HepG2 (cell line): ENCODE measurements at regions not wholly inside any gene's neighbourhood (a gene's known extent, or its start where the extent isn't known, plus 50 kb on each side); places are given as distances from the start of the nearest gene placed in this dataset.

Experiments
- ATAC-seq: fragments of 200-7000 bp; cut with Tn5 transposase; 3 replicates; pipeline ENCODE4 v1.9.1; 2020; ENCODE audit warnings: mild to moderate bottlenecking, moderate library complexity
- BruUV-seq: library from RNA; stranded (reverse); fragments of 400-500 nt; replicated peaks from 2 replicates; lab custom pipeline; 2021; lab: Mats Ljungman, UMichigan
- CTCF ChIA-PET: fragments of 300-600 bp; formaldehyde crosslinking; extraction: SDS; loops from one replicate; lab custom pipeline; 2021; ENCODE audit warnings: low total read pairs, inconsistent platforms, low intra/inter-chr PET ratio; lab: Yijun Ruan, JAX
- POLR2A ChIA-PET: fragments of 350-600 bp; sonication (Branson Sonifier 250); formaldehyde crosslinking; loops from one replicate; lab custom pipeline; 2020; ENCODE audit warnings: antibody characterized with exemption, inconsistent platforms; lab: Yijun Ruan, JAX
- DNase-seq: peaks from one replicate; pipeline ENCODE4 v3.0.0-alpha.2; 2015; ENCODE audit warnings: low spot score
- FAIRE-seq: peaks from 3 replicates; lab custom pipeline; 2011; peaks lifted over from hg19 to GRCh38; lab: Jason Lieb, UNC
- H2AFZ ChIP-seq: one replicate; pipeline ENCODE4 v1.6.1; 2011; ENCODE audit warnings: low read length, inconsistent platforms
- H3K27ac ChIP-seq: fragments of 300-600 bp; 3 replicates; pipeline ENCODE4 v1.8.0; 2011; ENCODE audit warnings: mixed run types, mild to moderate bottlenecking, mixed read lengths, low read length, inconsistent platforms; ENCODE audit not compliant: insufficient read depth; ENCODE audit errors: extremely low read length
- H3K27me3 ChIP-seq, 2 experiments: fragments of 200-600 bp in 1 of 2; 2 replicates in 1 of 2; 3 replicates in 1 of 2; pipeline versions ENCODE4 v1.6.0 to v1.8.0; 2011; ENCODE audit warnings: low read length in 2 of 2, mild to moderate bottlenecking in 2 of 2, moderate library complexity in 2 of 2, inconsistent platforms in 1 of 2; ENCODE audit not compliant: insufficient read depth in 2 of 2, control insufficient read depth in 1 of 2
- H3K36me3 ChIP-seq, 2 experiments: fragments of 200-600 bp in 1 of 2; replicated peaks in 1 of 2; 2 replicates in 1 of 2; 3 replicates in 1 of 2; pipeline versions ENCODE4 v1.5.1 to v1.8.0; 2011; ENCODE audit warnings: low read length in 2 of 2, inconsistent platforms in 1 of 2; ENCODE audit not compliant: insufficient read depth in 2 of 2, control insufficient read depth in 1 of 2
- H3K4me1 ChIP-seq: 2 replicates; pipeline ENCODE4 v1.5.1; 2012; ENCODE audit warnings: low read length, inconsistent platforms; ENCODE audit not compliant: insufficient read depth
- H3K4me2 ChIP-seq: 2 replicates; pipeline ENCODE4 v1.6.0; 2011; ENCODE audit warnings: low read depth, low read length, inconsistent platforms
- H3K4me3 ChIP-seq, 3 experiments: fragments of 200-600 bp in 1 of 3; sonication (generic), shearing (Covaris generic) in 1 of 3; replicated peaks in 1 of 3; 2 replicates each; pipeline ENCODE4 v1.5.1; 2011 to 2016; ENCODE audit warnings: low read length in 3 of 3, inconsistent platforms in 2 of 3, low read depth in 2 of 3, mild to moderate bottlenecking in 2 of 3, control low read depth in 1 of 3, mixed read lengths in 1 of 3; ENCODE audit not compliant: insufficient read depth in 1 of 3
- H3K79me2 ChIP-seq: one replicate; pipeline ENCODE4 v1.6.1; 2011; ENCODE audit warnings: low read length, inconsistent platforms; ENCODE audit not compliant: insufficient read depth
- H3K9ac ChIP-seq: 2 replicates; pipeline ENCODE4 v1.6.0; 2011; ENCODE audit warnings: mild to moderate bottlenecking, low read depth, low read length, inconsistent platforms; ENCODE audit not compliant: insufficient read depth
- H3K9me3 ChIP-seq: 2 replicates; pipeline ENCODE4 v1.5.1; 2012; ENCODE audit warnings: mild to moderate bottlenecking, low read length
- H4K20me1 ChIP-seq: 2 replicates; pipeline ENCODE4 v1.6.0; 2011; ENCODE audit warnings: inconsistent platforms, mild to moderate bottlenecking, low read length, moderate library complexity; ENCODE audit not compliant: insufficient read depth
- ZFP90 ChIP-seq: sonication (generic); formaldehyde crosslinking; IDR thresholded peaks from 2 replicates; pipeline ENCODE4 v1.8.0; 2022; ENCODE audit warnings: missing genetic modification reagents, mild to moderate bottlenecking, inconsistent platforms, borderline replicate concordance
- ZNF496 ChIP-seq: sonication (generic); formaldehyde crosslinking; IDR thresholded peaks from 2 replicates; pipeline ENCODE4 v1.8.1; 2023; ENCODE audit warnings: mild to moderate bottlenecking, moderate library complexity, missing genetic modification reagents; ENCODE audit not compliant: insufficient replicate concordance
- WGBS: methylation state at CpG from one replicate; pipeline ENCODE4 v1.1.6; 2017; ENCODE audit warnings: low lambda C conversion rate; 5-methylcytosine and 5-hydroxymethylcytosine counted together
- in situ Hi-C: cut with HindIII; loops from 2 replicates; pipeline ENCODE4 v1.10.0; 2017; ENCODE audit warnings: low pct_unique_long_range_greater_than_20kb; ENCODE audit not compliant: extremely low pct_ligation_motif_present
- intact Hi-C: fragments of 100-400 bp; cut with micrococcal nuclease; formaldehyde crosslinking; loops from one replicate; pipeline ENCODE4 v1.10.0; 2022; ENCODE audit not compliant: unreplicated experiment
- TF ChIP-seq, protein P1 (sequence below): sonication (generic); formaldehyde crosslinking; IDR thresholded peaks from 2 replicates; pipeline ENCODE4 v1.4.0; 2020; ENCODE audit warnings: mild to moderate bottlenecking, missing genetic modification reagents

DNA sequence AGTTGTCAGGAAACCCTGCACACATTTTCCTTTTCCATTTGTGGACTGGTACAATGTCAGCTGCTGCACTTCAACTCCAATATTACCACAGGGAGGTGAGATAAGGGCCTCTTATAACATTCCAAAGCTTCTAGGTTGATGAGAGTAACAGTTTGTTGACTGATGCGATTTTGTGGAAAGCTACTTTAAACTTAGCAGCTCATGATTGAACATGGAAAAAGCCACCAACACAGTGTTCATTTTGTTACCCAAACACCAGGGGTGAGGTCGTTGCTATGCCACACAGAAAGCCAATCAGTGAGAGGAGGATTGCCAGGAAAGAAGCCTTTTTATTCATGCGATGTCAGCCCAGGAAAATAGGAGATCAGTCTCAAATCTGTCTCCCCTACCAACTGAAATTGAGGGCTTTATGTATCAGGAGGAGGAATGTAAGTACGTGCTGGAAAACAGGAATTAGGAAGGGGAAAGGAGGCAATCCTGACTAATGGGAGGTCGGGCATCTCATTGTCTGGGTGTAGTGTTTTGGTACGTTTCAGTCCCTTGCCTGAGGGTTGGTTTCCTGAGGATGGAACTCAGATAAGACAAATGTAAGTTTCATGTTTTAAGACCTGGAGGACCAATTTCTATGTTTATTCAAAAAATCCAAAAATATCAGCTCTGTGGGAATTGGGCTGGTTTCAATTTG is 92.7 kb upstream of the PLEKHA5 start:
- 36% methylated on average over 6 of the region's 6 CpGs for WGBS
- DNase-seq (no peak), ATAC-seq (no peak), FAIRE-seq (no peak)
- peaks cover 16% of the 10 kb centered on the region; the same call in 1 of the 2 replicates for H3K9me3 ChIP-seq
- ChIA-PET POLR2A (no interaction called here), CTCF (no interaction called here)
- H3K4me3 ChIP-seq: no peak overlapping the region
- no peak overlapping the region for H3K27ac ChIP-seq
- H2AFZ ChIP-seq: no peak overlapping the region
- BruUV-seq: no TSS peak
- no peaks in the 10 kb centered on the region for H4K20me1 ChIP-seq
- H3K9ac ChIP-seq: no peak overlapping the region
- H3K27me3 ChIP-seq: no peaks in the 10 kb centered on the region; a peak in 1 of 5 replicates
- H3K79me2 ChIP-seq: no peaks in the 10 kb centered on the region
- in situ Hi-C loops (no loop called here), intact Hi-C loops (no loop called here)
- no peak overlapping the region for H3K4me2 ChIP-seq
- no peak for TF ChIP-seq ZFP90 (CRISPR knock-in tag)
- TF ChIP-seq ZNF496: no peak
- TF ChIP-seq, protein P1, sequence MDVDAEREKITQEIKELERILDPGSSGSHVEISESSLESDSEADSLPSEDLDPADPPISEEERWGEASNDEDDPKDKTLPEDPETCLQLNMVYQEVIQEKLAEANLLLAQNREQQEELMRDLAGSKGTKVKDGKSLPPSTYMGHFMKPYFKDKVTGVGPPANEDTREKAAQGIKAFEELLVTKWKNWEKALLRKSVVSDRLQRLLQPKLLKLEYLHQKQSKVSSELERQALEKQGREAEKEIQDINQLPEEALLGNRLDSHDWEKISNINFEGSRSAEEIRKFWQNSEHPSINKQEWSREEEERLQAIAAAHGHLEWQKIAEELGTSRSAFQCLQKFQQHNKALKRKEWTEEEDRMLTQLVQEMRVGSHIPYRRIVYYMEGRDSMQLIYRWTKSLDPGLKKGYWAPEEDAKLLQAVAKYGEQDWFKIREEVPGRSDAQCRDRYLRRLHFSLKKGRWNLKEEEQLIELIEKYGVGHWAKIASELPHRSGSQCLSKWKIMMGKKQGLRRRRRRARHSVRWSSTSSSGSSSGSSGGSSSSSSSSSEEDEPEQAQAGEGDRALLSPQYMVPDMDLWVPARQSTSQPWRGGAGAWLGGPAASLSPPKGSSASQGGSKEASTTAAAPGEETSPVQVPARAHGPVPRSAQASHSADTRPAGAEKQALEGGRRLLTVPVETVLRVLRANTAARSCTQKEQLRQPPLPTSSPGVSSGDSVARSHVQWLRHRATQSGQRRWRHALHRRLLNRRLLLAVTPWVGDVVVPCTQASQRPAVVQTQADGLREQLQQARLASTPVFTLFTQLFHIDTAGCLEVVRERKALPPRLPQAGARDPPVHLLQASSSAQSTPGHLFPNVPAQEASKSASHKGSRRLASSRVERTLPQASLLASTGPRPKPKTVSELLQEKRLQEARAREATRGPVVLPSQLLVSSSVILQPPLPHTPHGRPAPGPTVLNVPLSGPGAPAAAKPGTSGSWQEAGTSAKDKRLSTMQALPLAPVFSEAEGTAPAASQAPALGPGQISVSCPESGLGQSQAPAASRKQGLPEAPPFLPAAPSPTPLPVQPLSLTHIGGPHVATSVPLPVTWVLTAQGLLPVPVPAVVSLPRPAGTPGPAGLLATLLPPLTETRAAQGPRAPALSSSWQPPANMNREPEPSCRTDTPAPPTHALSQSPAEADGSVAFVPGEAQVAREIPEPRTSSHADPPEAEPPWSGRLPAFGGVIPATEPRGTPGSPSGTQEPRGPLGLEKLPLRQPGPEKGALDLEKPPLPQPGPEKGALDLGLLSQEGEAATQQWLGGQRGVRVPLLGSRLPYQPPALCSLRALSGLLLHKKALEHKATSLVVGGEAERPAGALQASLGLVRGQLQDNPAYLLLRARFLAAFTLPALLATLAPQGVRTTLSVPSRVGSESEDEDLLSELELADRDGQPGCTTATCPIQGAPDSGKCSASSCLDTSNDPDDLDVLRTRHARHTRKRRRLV (CRISPR knock-in tag): no peak
- H3K36me3 ChIP-seq: no peaks in the 10 kb centered on the region
- no peaks in the 10 kb centered on the region for H3K4me1 ChIP-seq
